ENCODE measurements at regions not wholly inside any gene's neighbourhood (a gene's known extent, or its start where the extent isn't known, plus 50 kb on each side); places are given as distances from the start of the nearest gene placed in this dataset.
"Not testable (repeated sequence)": the region's sequence is repeated elsewhere in the genome, so short reads cannot be mapped to it uniquely, and the experiment has no call there.

GRCh38 chr7:65510187-65510538 is 136.5 kb downstream of the ZNF92 start:
- H3K27me3 ChIP-seq (ENCODE audit: control insufficient read depth, insufficient read depth, low read length); H3K4me2 ChIP-seq (ENCODE audit: low read depth, low read length); H4K5ac ChIP-seq (ENCODE audit: low read depth, low read length); H3K56ac ChIP-seq (ENCODE audit: extremely low read depth, insufficient read depth, low read length); H2BK20ac ChIP-seq (ENCODE audit: low read depth, low read length); H2AK9ac ChIP-seq (replicated peaks; ENCODE audit: low read depth, low read length, poor library complexity); H3K18ac ChIP-seq (ENCODE audit: low read depth, low read length); H3K4ac ChIP-seq (ENCODE audit: low read depth, low read length); H2BK5ac ChIP-seq (ENCODE audit: low read depth, low read length, poor library complexity, severe bottlenecking); H3K9me3 ChIP-seq (ENCODE audit: control insufficient read depth, insufficient read depth, low read length); DNase-seq; H3K4me1 ChIP-seq (ENCODE audit: control insufficient read depth, insufficient read depth, low read length); H2BK15ac ChIP-seq (ENCODE audit: low read depth, low read length); H4K20me1 ChIP-seq (ENCODE audit: insufficient read depth, low read length); BruUV-seq (replicated peaks); H3K9ac ChIP-seq (ENCODE audit: low read depth, low read length); H3K14ac ChIP-seq (replicated peaks; ENCODE audit: low read depth, low read length); H2AFZ ChIP-seq (replicated peaks; ENCODE audit: low read length, poor library complexity); H3K36me3 ChIP-seq (ENCODE audit: control insufficient read depth, insufficient read depth, low read length); H3K23ac ChIP-seq (ENCODE audit: low read depth, low read length); H4K8ac ChIP-seq (ENCODE audit: low read depth in 2 of 2, low read length in 2 of 2); ATAC-seq (ENCODE audit: low read depth); in situ Hi-C loops (cut with MboI; ENCODE audit: low sequenced_read_pairs); intact Hi-C loops (cut with micrococcal nuclease); H3K27ac ChIP-seq (ENCODE audit: insufficient read depth, low read length); H2AK5ac ChIP-seq (ENCODE audit: low read depth, low read length); H3K4me3 ChIP-seq (ENCODE audit: insufficient read depth, low read depth, low read length); CTCF ChIA-PET; H4K91ac ChIP-seq (ENCODE audit: insufficient read depth, low read depth, low read length); H3K9me1 ChIP-seq (ENCODE audit: insufficient read depth, low read length); dilution Hi-C loops (cut with HindIII; ENCODE audit: low sequenced_read_pairs, unreplicated experiment); H3K79me1 ChIP-seq (ENCODE audit: low read depth in 1 of 2, low read length in 2 of 2); H2BK120ac ChIP-seq (ENCODE audit: low read depth, low read length): not testable (repeated sequence)
- no CpG with 5 or more reads among the region's 1 CpG for WGBS, 2 experiments (ENCODE audit: extremely low coverage in 2 of 2, insufficient read length in 1 of 2)
- POLR2A ChIA-PET (ENCODE audit: unreplicated experiment) = interaction anchor here (0.7 kb wide), 1 partner anchor 402 kb away, joined by 4 read pairs; no protein-coding TSS in a partner anchor

GRCh38 chr7:65519751-65520150 is 146.1 kb downstream of the ZNF92 start:
- H3K9me3 ChIP-seq (ENCODE audit: control insufficient read depth, insufficient read depth, low read length); H3K56ac ChIP-seq (ENCODE audit: extremely low read depth, insufficient read depth, low read length); H4K91ac ChIP-seq (ENCODE audit: insufficient read depth, low read depth, low read length); H3K4ac ChIP-seq (ENCODE audit: low read depth, low read length); H2BK5ac ChIP-seq (ENCODE audit: low read depth, low read length, poor library complexity, severe bottlenecking); H2BK120ac ChIP-seq (ENCODE audit: low read depth, low read length); intact Hi-C loops (cut with micrococcal nuclease); H2AK9ac ChIP-seq (replicated peaks; ENCODE audit: low read depth, low read length, poor library complexity); BruUV-seq (replicated peaks); H4K8ac ChIP-seq (ENCODE audit: low read depth in 2 of 2, low read length in 2 of 2); H3K4me2 ChIP-seq (ENCODE audit: low read depth, low read length); H3K23ac ChIP-seq (ENCODE audit: low read depth, low read length); H3K9me1 ChIP-seq (ENCODE audit: insufficient read depth, low read length); H2AFZ ChIP-seq (replicated peaks; ENCODE audit: low read length, poor library complexity); H2BK15ac ChIP-seq (ENCODE audit: low read depth, low read length); H2AK5ac ChIP-seq (ENCODE audit: low read depth, low read length); H4K20me1 ChIP-seq (ENCODE audit: insufficient read depth, low read length); in situ Hi-C loops (cut with MboI; ENCODE audit: low sequenced_read_pairs); H3K9ac ChIP-seq (ENCODE audit: low read depth, low read length); dilution Hi-C loops (cut with HindIII; ENCODE audit: low sequenced_read_pairs, unreplicated experiment); H4K5ac ChIP-seq (ENCODE audit: low read depth, low read length); H3K27ac ChIP-seq (ENCODE audit: insufficient read depth, low read length); H3K18ac ChIP-seq (ENCODE audit: low read depth, low read length); CTCF ChIA-PET; H2BK20ac ChIP-seq (ENCODE audit: low read depth, low read length); POLR2A ChIA-PET (ENCODE audit: unreplicated experiment); H3K14ac ChIP-seq (replicated peaks; ENCODE audit: low read depth, low read length); H3K4me3 ChIP-seq (ENCODE audit: insufficient read depth, low read depth, low read length); DNase-seq; ATAC-seq (ENCODE audit: low read depth); H3K36me3 ChIP-seq (ENCODE audit: control insufficient read depth, insufficient read depth, low read length); H3K79me1 ChIP-seq (ENCODE audit: low read depth in 1 of 2, low read length in 2 of 2); H3K27me3 ChIP-seq (ENCODE audit: control insufficient read depth, insufficient read depth, low read length); H3K4me1 ChIP-seq (ENCODE audit: control insufficient read depth, insufficient read depth, low read length): not testable (repeated sequence)
- 27% methylated on average over 1 of the region's 1 CpG; no CpG with 5 or more reads in 1 of the 2 experiments for WGBS, 2 experiments (ENCODE audit: extremely low coverage in 2 of 2, insufficient read length in 1 of 2)

All from IMR-90 (cell line).